Neuronal stem cell (in vitro differentiated cells): ENCODE measurements at regions not wholly inside any gene's neighbourhood (a gene's known extent, or its start where the extent isn't known, plus 50 kb on each side); places are given as distances from the start of the nearest gene placed in this dataset.

ENCODE experiments used
- DNase-seq: peaks from one replicate; pipeline ENCODE4 v3.0.0-alpha.2; 2013; ENCODE audit warnings: low spot score
- H2AFZ ChIP-seq: one replicate; pipeline ENCODE4 v1.6.1; 2013; ENCODE audit warnings: mild to moderate bottlenecking, low read length, inconsistent platforms
- H2AK5ac ChIP-seq: 2 replicates; pipeline ENCODE4 v1.6.1; 2013; ENCODE audit warnings: low read depth, mild to moderate bottlenecking, inconsistent platforms, low read length, moderate library complexity, mixed read lengths
- H2BK120ac ChIP-seq: 2 replicates; pipeline ENCODE4 v1.6.1; 2013; ENCODE audit warnings: low read depth, mild to moderate bottlenecking, inconsistent platforms, low read length, moderate library complexity, mixed read lengths
- H2BK12ac ChIP-seq: one replicate; pipeline ENCODE4 v1.6.1; 2013; ENCODE audit warnings: low read length, inconsistent platforms
- H2BK15ac ChIP-seq: 2 replicates; pipeline ENCODE4 v1.6.1; 2013; ENCODE audit warnings: mild to moderate bottlenecking, low read length, inconsistent platforms, mixed read lengths
- H2BK5ac ChIP-seq: one replicate; pipeline ENCODE4 v1.6.1; 2013; ENCODE audit warnings: inconsistent platforms, mild to moderate bottlenecking, low read length, moderate library complexity
- H3K14ac ChIP-seq: one replicate; pipeline ENCODE4 v1.6.1; 2013; ENCODE audit warnings: low read length, inconsistent platforms
- H3K18ac ChIP-seq: 2 replicates; pipeline ENCODE4 v1.6.1; 2013; ENCODE audit warnings: low read length, inconsistent platforms
- H3K23ac ChIP-seq: 2 replicates; pipeline ENCODE4 v1.6.1; 2013; ENCODE audit warnings: low read depth, mild to moderate bottlenecking, mixed read lengths, low read length, inconsistent platforms; ENCODE audit not compliant: poor library complexity
- H3K27ac ChIP-seq: replicated peaks from 3 replicates; pipeline ENCODE4 v1.5.1; 2013; ENCODE audit warnings: low read length, inconsistent platforms
- H3K27me3 ChIP-seq, 3 experiments: 2 replicates each; pipeline ENCODE4 v1.6.1; 2013; ENCODE audit warnings: low read length in 3 of 3, mild to moderate bottlenecking in 2 of 3, inconsistent platforms in 1 of 3, low read depth in 1 of 3, mixed read lengths in 1 of 3, moderate library complexity in 1 of 3; ENCODE audit not compliant: control insufficient read depth in 3 of 3, insufficient read depth in 3 of 3
- H3K36me3 ChIP-seq, 2 donors: replicated peaks in 1 of 2; 2 replicates each; pipeline ENCODE4 v1.6.1; 2013; ENCODE audit warnings: low read length in 2 of 2; ENCODE audit not compliant: control insufficient read depth in 2 of 2, insufficient read depth in 2 of 2
- H3K4ac ChIP-seq: 2 replicates; pipeline ENCODE4 v1.6.1; 2013; ENCODE audit warnings: inconsistent platforms, mild to moderate bottlenecking, low read length, moderate library complexity
- H3K4me1 ChIP-seq, 2 donors: 1 replicate in 1 of 2; 2 replicates in 1 of 2; pipeline ENCODE4 v1.6.1; 2013; ENCODE audit warnings: low read length in 2 of 2, low read depth in 1 of 2; ENCODE audit not compliant: control insufficient read depth in 2 of 2, insufficient read depth in 1 of 2
- H3K4me2 ChIP-seq: one replicate; pipeline ENCODE4 v1.6.1; 2013; ENCODE audit warnings: mild to moderate bottlenecking, low read length, inconsistent platforms; ENCODE audit not compliant: insufficient read depth, poor library complexity, severe bottlenecking
- H3K4me3 ChIP-seq, 2 donors: 2 replicates each; pipeline ENCODE4 v1.5.1; 2013; ENCODE audit warnings: low read length in 2 of 2, mild to moderate bottlenecking in 2 of 2, inconsistent platforms in 1 of 2, moderate library complexity in 1 of 2
- H3K79me1 ChIP-seq: one replicate; pipeline ENCODE4 v1.6.1; 2013; ENCODE audit warnings: low read depth, mild to moderate bottlenecking, inconsistent platforms, low read length, moderate library complexity
- H3K9ac ChIP-seq: one replicate; pipeline ENCODE4 v1.6.1; 2013; ENCODE audit warnings: mild to moderate bottlenecking, low read depth, low read length, inconsistent platforms; ENCODE audit not compliant: poor library complexity
- H3K9me3 ChIP-seq, 2 donors: replicated peaks in 1 of 2; 2 replicates each; pipeline versions ENCODE3 to v1.6.1; 2013; ENCODE audit warnings: low read length in 2 of 2, mild to moderate bottlenecking in 2 of 2, inconsistent platforms in 1 of 2, low read depth in 1 of 2, mixed read lengths in 1 of 2, moderate library complexity in 1 of 2; ENCODE audit not compliant: control insufficient read depth in 2 of 2, insufficient read depth in 1 of 2
- H4K8ac ChIP-seq: one replicate; pipeline ENCODE4 v1.6.1; 2013; ENCODE audit warnings: low read depth, mild to moderate bottlenecking, inconsistent platforms, low read length, moderate library complexity
- H4K91ac ChIP-seq: one replicate; pipeline ENCODE4 v1.6.1; 2013; ENCODE audit warnings: low read length, low read depth, mild to moderate bottlenecking, inconsistent platforms; ENCODE audit not compliant: poor library complexity
- WGBS, 2 donors: extraction: QIAGEN DNeasy Blood & Tissue Kit; methylation state at CpG; one replicate each; pipeline ENCODE4 v1.1.7; 2013; ENCODE audit warnings: missing lambda C conversion rate in 2 of 2, mixed read lengths in 1 of 2; ENCODE audit not compliant: insufficient read length in 2 of 2, insufficient replicate concordance in 1 of 2; ENCODE audit errors: extremely low coverage in 2 of 2; 5-methylcytosine and 5-hydroxymethylcytosine counted together

DNA sequence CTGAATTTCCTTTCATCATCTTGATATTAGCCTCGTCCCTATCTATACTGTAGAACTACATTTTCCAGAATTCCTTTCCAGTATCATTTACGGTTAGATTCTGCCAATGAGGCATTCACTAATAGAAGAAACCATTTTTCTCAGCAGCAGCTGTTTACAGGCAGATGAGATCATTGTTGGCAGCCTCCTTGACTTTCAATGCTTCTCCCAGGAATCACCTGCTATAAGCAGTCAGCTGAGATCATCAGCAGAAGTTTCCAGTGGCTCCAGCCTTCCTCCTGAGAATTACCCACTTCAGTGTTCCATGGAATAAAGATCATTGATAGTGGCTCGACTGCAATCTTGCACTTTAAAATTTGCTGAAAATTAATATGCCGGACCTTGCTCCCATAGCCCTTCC lies 157.3 kb upstream of the TET2 start:
- WGBS, 2 donors, result no CpG with 5 or more reads among the region's 4 CpGs
- no peak overlapping the region for H3K27ac ChIP-seq
- no peaks in the 10 kb centered on the region for H3K27me3 ChIP-seq
- no peak overlapping the region for H3K4ac ChIP-seq
- no peaks in the 10 kb centered on the region for H3K4me1 ChIP-seq
- no peak overlapping the region for H2BK12ac ChIP-seq
- no peaks in the 10 kb centered on the region for H3K79me1 ChIP-seq
- H2BK15ac ChIP-seq, result no peak overlapping the region
- no peak overlapping the region for H3K9ac ChIP-seq
- no peaks in the 10 kb centered on the region for H3K9me3 ChIP-seq
- H2BK120ac ChIP-seq, result no peak overlapping the region
- H3K4me3 ChIP-seq, result no peak overlapping the region
- no peak overlapping the region for H4K8ac ChIP-seq
- H2AFZ ChIP-seq, result no peak overlapping the region
- no peak overlapping the region for H2AK5ac ChIP-seq
- no peak overlapping the region for H4K91ac ChIP-seq
- H3K14ac ChIP-seq, result no peak overlapping the region
- H3K4me2 ChIP-seq, result no peak overlapping the region
- DNase-seq, result no peak
- no peak overlapping the region for H3K18ac ChIP-seq
- H3K23ac ChIP-seq, result no peak overlapping the region
- no peaks in the 10 kb centered on the region for H3K36me3 ChIP-seq
- H2BK5ac ChIP-seq, result no peak overlapping the region

DNA sequence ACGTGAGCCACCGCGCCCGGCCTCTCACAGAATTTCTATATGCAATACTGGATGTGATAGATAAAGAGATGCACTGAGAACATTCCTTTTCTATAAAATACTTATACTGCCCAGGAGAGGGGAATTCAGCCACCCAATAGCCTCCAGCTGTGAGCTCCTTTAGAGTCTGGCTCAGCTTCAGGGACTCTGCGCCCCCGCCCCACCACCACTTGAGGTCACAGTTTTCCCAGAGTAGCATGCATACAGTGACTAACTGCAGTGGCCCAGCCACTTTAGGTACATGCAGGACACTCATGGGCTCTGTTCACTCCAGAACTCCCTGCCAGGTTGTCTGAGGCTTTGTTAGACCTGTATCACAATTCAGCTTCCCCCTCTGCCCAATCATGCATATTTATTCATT lies 144.4 kb upstream of the TET2 start:
- H3K18ac ChIP-seq, result no peak overlapping the region
- H2BK5ac ChIP-seq, result no peak overlapping the region
- no peak overlapping the region for H3K4me2 ChIP-seq
- H3K23ac ChIP-seq, result no peak overlapping the region
- H4K91ac ChIP-seq, result no peak overlapping the region
- no peak overlapping the region for H3K27ac ChIP-seq
- H2BK120ac ChIP-seq, result no peak overlapping the region
- no peaks in the 10 kb centered on the region for H3K36me3 ChIP-seq
- no CpG with 5 or more reads among the region's 6 CpGs for WGBS, 2 donors
- no peaks in the 10 kb centered on the region for H3K79me1 ChIP-seq
- no peaks in the 10 kb centered on the region for H3K27me3 ChIP-seq
- DNase-seq, result no peak
- no peak overlapping the region for H3K4ac ChIP-seq
- no peaks in the 10 kb centered on the region for H3K4me1 ChIP-seq
- H2BK12ac ChIP-seq, result no peak overlapping the region
- no peak overlapping the region for H2AFZ ChIP-seq
- no peak overlapping the region for H3K9ac ChIP-seq
- H2BK15ac ChIP-seq, result no peak overlapping the region
- H3K4me3 ChIP-seq, result no peak overlapping the region
- H2AK5ac ChIP-seq, result no peak overlapping the region
- H3K14ac ChIP-seq, result no peak overlapping the region
- no peak overlapping the region for H4K8ac ChIP-seq
- no peaks in the 10 kb centered on the region for H3K9me3 ChIP-seq

DNA sequence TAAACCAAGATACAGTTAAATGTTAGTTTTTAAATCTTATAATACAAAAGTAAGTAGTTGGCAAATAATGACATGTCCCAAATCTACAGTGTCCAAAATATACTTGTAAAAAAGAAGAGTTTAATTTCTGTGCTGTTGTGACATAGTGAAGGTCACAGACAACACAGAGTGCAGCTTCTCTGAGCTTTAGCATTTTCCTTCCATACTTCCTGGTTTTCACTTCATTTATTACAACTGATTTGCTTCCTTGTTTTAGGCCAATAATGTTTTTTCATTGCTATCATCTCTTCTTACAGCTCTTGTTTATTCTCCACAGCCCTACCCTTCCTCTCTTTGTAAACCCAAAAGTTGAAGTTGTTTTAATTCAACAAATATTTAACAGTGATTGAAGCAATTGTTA lies 132.4 kb upstream of the TET2 start:
- no peak overlapping the region for H3K18ac ChIP-seq
- no peak overlapping the region for H3K27ac ChIP-seq
- H3K4ac ChIP-seq, result no peak overlapping the region
- no peaks in the 10 kb centered on the region for H3K79me1 ChIP-seq
- no peak overlapping the region for H4K91ac ChIP-seq
- H3K14ac ChIP-seq, result no peak overlapping the region
- H3K9ac ChIP-seq, result no peak overlapping the region
- H3K4me2 ChIP-seq, result no peak overlapping the region
- no peak overlapping the region for H2AFZ ChIP-seq
- no peaks in the 10 kb centered on the region for H3K36me3 ChIP-seq
- DNase-seq, result no peak
- no peaks in the 10 kb centered on the region for H3K9me3 ChIP-seq
- no peak overlapping the region for H4K8ac ChIP-seq
- H3K4me3 ChIP-seq, result no peak overlapping the region
- H3K4me1 ChIP-seq, result no peaks in the 10 kb centered on the region
- H2AK5ac ChIP-seq, result no peak overlapping the region
- no peaks in the 10 kb centered on the region for H3K27me3 ChIP-seq
- H2BK5ac ChIP-seq, result no peak overlapping the region
- H2BK15ac ChIP-seq, result no peak overlapping the region
- no peak overlapping the region for H3K23ac ChIP-seq
- H2BK12ac ChIP-seq, result no peak overlapping the region
- H2BK120ac ChIP-seq, result no peak overlapping the region

DNA sequence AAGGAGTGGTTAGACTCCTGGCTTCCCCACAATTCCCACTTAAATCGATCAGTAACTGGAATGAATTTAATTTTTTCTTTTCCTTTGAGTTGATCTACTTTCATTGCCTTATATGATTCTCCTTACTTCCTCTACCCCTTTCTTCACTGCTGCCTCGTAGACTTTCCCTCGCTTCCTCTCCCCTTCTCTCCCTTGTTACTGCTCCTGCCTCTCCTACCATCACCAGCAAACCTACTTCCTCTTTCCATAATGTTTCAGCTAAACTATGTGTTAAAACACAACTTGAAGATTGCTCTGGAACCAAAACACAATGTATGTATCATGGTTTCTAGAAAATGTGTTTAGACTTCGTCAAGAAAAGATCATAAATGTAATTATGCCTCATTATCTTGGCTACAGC lies 132.0 kb upstream of the TET2 start:
- Histone ChIP-seq H3K27me3 (no peaks in the 10 kb centered on the region), H3K18ac (no peak overlapping the region), H3K9me3 (no peaks in the 10 kb centered on the region), H3K4ac (no peak overlapping the region), H4K8ac (no peak overlapping the region), H2AFZ (no peak overlapping the region), H2AK5ac (no peak overlapping the region), H3K4me2 (no peak overlapping the region), H3K9ac (no peak overlapping the region), H3K4me3 (no peak overlapping the region), H4K91ac (no peak overlapping the region), H3K23ac (no peak overlapping the region), H2BK15ac (no peak overlapping the region), H2BK120ac (no peak overlapping the region), H3K79me1 (no peaks in the 10 kb centered on the region), H3K36me3 (no peaks in the 10 kb centered on the region), H2BK5ac (no peak overlapping the region), H3K27ac (no peak overlapping the region), H3K4me1 (no peaks in the 10 kb centered on the region), H2BK12ac (no peak overlapping the region), H3K14ac (no peak overlapping the region)
- no CpG with 5 or more reads among the region's 4 CpGs for WGBS, 2 donors
- DNase-seq, result no peak
